Body of pancreas (tissue), 4 donors: ENCODE measurements at regions not wholly inside any gene's neighbourhood (a gene's known extent, or its start where the extent isn't known, plus 50 kb on each side); places are given as distances from the start of the nearest gene placed in this dataset.

Source experiments
- ATAC-seq: fragments of 150-250 bp; one replicate; pipeline ENCODE4 v1.9.1; 2016
- DNase-seq, 4 donors: peaks; one replicate each; pipeline ENCODE4 v3.0.0-alpha.2; 2019
- H3K27ac ChIP-seq, 4 donors: fragments of 200-600 bp; sonication (generic); 1 replicate in 3 of 4; 2 replicates in 1 of 4; pipeline versions ENCODE4 v1.5.1 to v1.6.1; 2016 to 2019; ENCODE audit warnings: mild to moderate bottlenecking in 1 of 4, mixed read lengths in 1 of 4, moderate library complexity in 1 of 4
- H3K27me3 ChIP-seq, 2 donors: fragments of 200-600 bp; sonication (generic); one replicate each; pipeline ENCODE4 v1.6.0; 2016; ENCODE audit warnings: mild to moderate bottlenecking in 1 of 2
- H3K36me3 ChIP-seq, 2 donors: fragments of 200-600 bp; sonication (generic); replicated peaks in 1 of 2; 2 replicates each; pipeline ENCODE4 v1.5.1; 2016; ENCODE audit warnings: low read depth in 2 of 2; ENCODE audit not compliant: insufficient read depth in 1 of 2
- H3K4me1 ChIP-seq: fragments of 200-600 bp; sonication (generic); one replicate; pipeline ENCODE4 v1.6.0; 2016
- H3K4me3 ChIP-seq, 2 donors: fragments of 200-600 bp; sonication (generic); 1 replicate in 1 of 2; 2 replicates in 1 of 2; pipeline ENCODE4 v1.5.1; 2016 to 2019
- H3K9me3 ChIP-seq, 3 donors: fragments of 200-600 bp; sonication (generic); 1 replicate in 2 of 3; 2 replicates in 1 of 3; pipeline ENCODE4 v1.5.1; 2016
- CTCF ChIP-seq, 7 experiments: fragments of 450-650 bp in 4 of 7; fragments of 200-600 bp in 3 of 7; sonication (generic) in 3 of 7; IDR thresholded peaks; one replicate each; pipeline ENCODE4 v1.5.1; 2016 to 2019; ENCODE audit warnings: antibody characterized with exemption in 7 of 7
- POLR2A ChIP-seq, 3 donors: fragments of 450-650 bp; IDR thresholded peaks; one replicate each; pipeline ENCODE4 v1.6.1; 2016; ENCODE audit warnings: antibody characterized with exemption in 3 of 3, mild to moderate bottlenecking in 2 of 3
- WGBS, 2 donors: methylation state at CpG; one replicate each; pipeline ENCODE4 v1.1.5; 2017; 5-methylcytosine and 5-hydroxymethylcytosine counted together
- intact Hi-C: fragments of 100-400 bp; cut with DNase I; formaldehyde crosslinking; loops from one replicate; pipeline ENCODE4 v1.15.1; 2023

- WGBS, 2 donors, result 0 to 22% methylated on average over 1 of the region's 1 CpG
- Histone ChIP-seq H3K27me3 (no peaks in the 10 kb centered on the region), H3K36me3 (no peaks in the 10 kb centered on the region), H3K4me3 (no peak overlapping the region), H3K4me1 (peaks cover 4% of the 10 kb centered on the region), H3K9me3 (no peaks in the 10 kb centered on the region), H3K27ac (no peak overlapping the region)
- TF ChIP-seq CTCF (IDR thresholded peaks at IDR 0.05), result no peak
- no peak for TF ChIP-seq POLR2A (IDR thresholded peaks at IDR 0.05)
- ATAC-seq (no peak), DNase-seq (no peak)
- intact Hi-C loops, result no loop called here
Measured at GRCh38 chr20:22794200-22794599, 209.8 kb upstream of the FOXA2 start.

GRCh38 chr20:22795433-22795832, 211.1 kb upstream of the FOXA2 start:
- no peak for ATAC-seq
- no peaks in the 10 kb centered on the region for H3K27me3 ChIP-seq
- intact Hi-C loops, result no loop called here
- no peaks in the 10 kb centered on the region for H3K9me3 ChIP-seq
- H3K27ac ChIP-seq, result no peak overlapping the region
- TF ChIP-seq POLR2A (IDR thresholded peaks at IDR 0.05), result no peak
- no peak for TF ChIP-seq CTCF (IDR thresholded peaks at IDR 0.05)
- no peak overlapping the region for H3K4me3 ChIP-seq
- H3K36me3 ChIP-seq, result no peaks in the 10 kb centered on the region
- 47% methylated on average over 5 of the region's 5 CpGs for whole genome bisulfite sequencing, 2 donors
- H3K4me1 ChIP-seq, result peaks cover 4% of the 10 kb centered on the region
- no peak for DNase-seq

- ATAC-seq, result peak; percentile 58
- no peak overlapping the region for H3K27ac ChIP-seq
- intact Hi-C loops, result no loop called here
- no peaks in the 10 kb centered on the region for H3K27me3 ChIP-seq
- no peaks in the 10 kb centered on the region for H3K36me3 ChIP-seq
- H3K4me1 ChIP-seq, result peaks cover 4% of the 10 kb centered on the region
- peak; percentile 18 to 59 (median 33) for DNase-seq
- 22 to 28% methylated on average over 4 of the region's 4 CpGs for WGBS, 2 donors
- no peak overlapping the region for H3K4me3 ChIP-seq
- no peak for TF ChIP-seq CTCF (IDR thresholded peaks at IDR 0.05)
- no peak for TF ChIP-seq POLR2A (IDR thresholded peaks at IDR 0.05)
- no peaks in the 10 kb centered on the region for H3K9me3 ChIP-seq
Measured at GRCh38 chr20:22795871-22796270, 211.5 kb upstream of the FOXA2 start.

GRCh38 chr20:22796469-22797077, 212.2 kb upstream of the FOXA2 start:
- Histone ChIP-seq H3K27me3 (no peaks in the 10 kb centered on the region), H3K4me3 (no peak overlapping the region), H3K9me3 (no peaks in the 10 kb centered on the region), H3K4me1 (peaks cover 4% of the 10 kb centered on the region), H3K36me3 (no peaks in the 10 kb centered on the region), H3K27ac (no peak overlapping the region)
- no peak for DNase-seq
- intact Hi-C loops, result no loop called here
- TF ChIP-seq CTCF (IDR thresholded peaks at IDR 0.05), result no peak
- TF ChIP-seq POLR2A (IDR thresholded peaks at IDR 0.05), result no peak
- ATAC-seq, result no peak
- WGBS, 2 donors, result 48 to 53% methylated on average over 5 of the region's 5 CpGs

GRCh38 chr20:22797103-22797502, 212.7 kb upstream of the FOXA2 start:
- Histone ChIP-seq H3K4me1 (peaks cover 4% of the 10 kb centered on the region), H3K36me3 (no peaks in the 10 kb centered on the region), H3K4me3 (no peak overlapping the region), H3K27ac (no peak overlapping the region), H3K27me3 (no peaks in the 10 kb centered on the region), H3K9me3 (no peaks in the 10 kb centered on the region)
- WGBS, 2 donors, result 61 to 69% methylated on average over 3 of the region's 3 CpGs
- ATAC-seq, result no peak
- DNase-seq, result no peak
- intact Hi-C loops, result no loop called here
- TF ChIP-seq POLR2A (IDR thresholded peaks at IDR 0.05) (no peak), CTCF (IDR thresholded peaks at IDR 0.05) (no peak)
